Lower leg skin (tissue), 3 donors: ENCODE measurements at regions not wholly inside any gene's neighbourhood (a gene's known extent, or its start where the extent isn't known, plus 50 kb on each side); places are given as distances from the start of the nearest gene placed in this dataset.

Experiments
- POLR2A ChIP-seq, 2 donors: fragments of 450-650 bp; IDR thresholded peaks; one replicate each; pipeline ENCODE4 v1.6.1; 2016 to 2017; ENCODE audit warnings: antibody characterized with exemption in 2 of 2, mild to moderate bottlenecking in 1 of 2, moderate library complexity in 1 of 2
- TF ChIP-seq, protein P1 (sequence below), 3 donors: fragments of 450-650 bp; IDR thresholded peaks; one replicate each; pipeline ENCODE4 v1.5.1; 2016; ENCODE audit warnings: antibody characterized with exemption in 3 of 3, mild to moderate bottlenecking in 3 of 3, moderate library complexity in 2 of 3

DNA sequence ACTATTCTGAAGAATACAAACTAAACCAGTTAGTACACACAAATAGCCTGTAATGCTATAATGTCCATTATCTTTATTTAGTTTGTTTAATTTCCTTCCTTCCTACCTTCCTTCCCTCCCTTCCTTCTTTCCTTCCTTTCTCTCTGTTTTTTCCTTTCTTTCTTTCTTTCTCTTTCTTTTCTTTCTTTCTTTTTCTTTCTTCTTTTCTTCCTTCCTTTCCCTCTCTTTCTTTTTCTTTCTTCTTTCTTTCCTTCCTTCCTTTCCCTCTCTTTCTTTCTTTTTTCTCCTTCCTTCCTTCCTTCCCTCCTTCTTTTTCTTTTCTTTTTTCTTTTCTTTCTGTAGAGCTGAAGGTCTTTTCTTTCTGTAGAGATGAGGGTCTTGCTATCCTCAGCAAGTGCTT, 131.2 kb downstream of the TMEM30B start:
- TF ChIP-seq, protein P1, sequence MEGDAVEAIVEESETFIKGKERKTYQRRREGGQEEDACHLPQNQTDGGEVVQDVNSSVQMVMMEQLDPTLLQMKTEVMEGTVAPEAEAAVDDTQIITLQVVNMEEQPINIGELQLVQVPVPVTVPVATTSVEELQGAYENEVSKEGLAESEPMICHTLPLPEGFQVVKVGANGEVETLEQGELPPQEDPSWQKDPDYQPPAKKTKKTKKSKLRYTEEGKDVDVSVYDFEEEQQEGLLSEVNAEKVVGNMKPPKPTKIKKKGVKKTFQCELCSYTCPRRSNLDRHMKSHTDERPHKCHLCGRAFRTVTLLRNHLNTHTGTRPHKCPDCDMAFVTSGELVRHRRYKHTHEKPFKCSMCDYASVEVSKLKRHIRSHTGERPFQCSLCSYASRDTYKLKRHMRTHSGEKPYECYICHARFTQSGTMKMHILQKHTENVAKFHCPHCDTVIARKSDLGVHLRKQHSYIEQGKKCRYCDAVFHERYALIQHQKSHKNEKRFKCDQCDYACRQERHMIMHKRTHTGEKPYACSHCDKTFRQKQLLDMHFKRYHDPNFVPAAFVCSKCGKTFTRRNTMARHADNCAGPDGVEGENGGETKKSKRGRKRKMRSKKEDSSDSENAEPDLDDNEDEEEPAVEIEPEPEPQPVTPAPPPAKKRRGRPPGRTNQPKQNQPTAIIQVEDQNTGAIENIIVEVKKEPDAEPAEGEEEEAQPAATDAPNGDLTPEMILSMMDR (IDR thresholded peaks at IDR 0.05), result no peak
- no peak for TF ChIP-seq POLR2A (IDR thresholded peaks at IDR 0.05)
